Brain pericyte (primary cell): ENCODE measurements at regions not wholly inside any gene's neighbourhood (a gene's known extent, or its start where the extent isn't known, plus 50 kb on each side); places are given as distances from the start of the nearest gene placed in this dataset.

ENCODE experiments used
- DNase-seq: peaks from one replicate; pipeline ENCODE4 v3.0.0-alpha.2; 2012; ENCODE audit warnings: low read depth, low spot score

DNA sequence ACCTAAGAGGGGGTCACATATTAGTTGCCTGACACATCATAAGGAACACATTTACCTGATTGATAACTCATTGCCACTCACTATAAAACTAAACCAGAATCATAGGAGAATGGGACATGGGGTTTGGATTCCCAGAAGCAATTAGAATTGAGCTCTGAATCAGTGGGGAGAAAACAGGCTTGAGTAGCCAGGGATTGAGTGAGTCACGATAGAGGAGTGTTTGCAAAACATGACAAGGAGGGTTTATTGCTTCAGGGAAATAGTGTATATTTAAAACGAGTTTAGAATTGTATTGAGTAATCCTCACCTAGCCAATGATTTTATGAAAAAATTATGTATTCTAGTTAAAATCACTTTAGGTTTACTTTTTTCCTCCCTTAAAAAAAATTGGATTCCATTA, 101.1 kb upstream of the THRB start:
- DNase-seq = no peak

DNA sequence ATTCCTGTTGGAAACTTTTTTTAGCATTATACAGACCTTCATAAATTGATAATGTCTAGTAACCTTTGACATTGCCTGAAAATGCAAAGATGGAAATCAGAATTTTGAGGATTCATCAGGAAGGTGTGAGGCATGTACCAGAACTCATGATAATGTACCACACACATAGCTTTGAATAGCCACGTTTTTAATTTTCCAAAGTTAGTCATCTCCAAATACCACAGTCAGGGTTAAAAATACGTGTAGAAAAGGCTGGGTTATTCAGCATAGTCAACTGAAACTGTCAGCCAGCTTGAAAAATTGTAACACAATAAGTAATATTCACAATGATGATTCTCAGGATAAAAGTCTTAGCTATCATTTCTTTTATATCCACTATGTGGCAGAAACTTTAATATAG, 102.0 kb upstream of the THRB start:
- DNase-seq = no peak

DNA sequence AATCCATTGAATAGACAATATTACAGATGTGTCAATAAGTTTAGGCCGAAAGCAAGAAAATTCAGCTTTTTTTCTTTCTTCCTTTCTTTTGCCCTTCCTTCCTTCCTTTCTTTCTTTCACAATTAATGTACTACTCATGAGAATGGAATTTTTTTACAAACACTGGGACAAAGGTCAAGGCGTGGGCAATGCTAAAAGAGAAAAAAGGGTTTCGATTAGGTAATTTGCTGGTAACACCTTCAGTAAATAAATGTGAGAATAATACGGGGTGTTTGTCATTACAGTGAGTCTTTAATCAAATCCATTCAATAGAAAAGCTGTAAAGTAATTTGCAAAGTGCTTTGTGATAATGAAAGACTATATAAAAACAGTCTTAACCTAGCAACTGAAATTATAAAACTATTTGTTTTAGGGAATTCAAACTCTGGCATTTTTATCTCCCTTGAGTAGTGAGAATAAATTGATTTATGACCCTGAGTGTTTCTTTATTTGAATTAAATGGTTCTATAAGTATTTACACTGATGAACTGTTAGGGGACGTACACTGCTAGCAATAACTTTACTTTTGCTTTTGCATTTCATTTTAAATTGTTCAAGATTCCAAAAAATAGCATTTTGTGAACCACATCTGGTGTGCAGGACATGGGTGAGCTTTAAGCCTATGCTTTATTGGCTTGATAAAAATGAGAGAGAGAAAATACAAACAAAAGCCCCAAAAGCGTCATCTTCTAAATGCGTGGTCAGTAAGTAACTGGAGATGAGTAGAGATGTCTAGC, 104.2 kb upstream of the THRB start:
- DNase-seq = no peak

DNA sequence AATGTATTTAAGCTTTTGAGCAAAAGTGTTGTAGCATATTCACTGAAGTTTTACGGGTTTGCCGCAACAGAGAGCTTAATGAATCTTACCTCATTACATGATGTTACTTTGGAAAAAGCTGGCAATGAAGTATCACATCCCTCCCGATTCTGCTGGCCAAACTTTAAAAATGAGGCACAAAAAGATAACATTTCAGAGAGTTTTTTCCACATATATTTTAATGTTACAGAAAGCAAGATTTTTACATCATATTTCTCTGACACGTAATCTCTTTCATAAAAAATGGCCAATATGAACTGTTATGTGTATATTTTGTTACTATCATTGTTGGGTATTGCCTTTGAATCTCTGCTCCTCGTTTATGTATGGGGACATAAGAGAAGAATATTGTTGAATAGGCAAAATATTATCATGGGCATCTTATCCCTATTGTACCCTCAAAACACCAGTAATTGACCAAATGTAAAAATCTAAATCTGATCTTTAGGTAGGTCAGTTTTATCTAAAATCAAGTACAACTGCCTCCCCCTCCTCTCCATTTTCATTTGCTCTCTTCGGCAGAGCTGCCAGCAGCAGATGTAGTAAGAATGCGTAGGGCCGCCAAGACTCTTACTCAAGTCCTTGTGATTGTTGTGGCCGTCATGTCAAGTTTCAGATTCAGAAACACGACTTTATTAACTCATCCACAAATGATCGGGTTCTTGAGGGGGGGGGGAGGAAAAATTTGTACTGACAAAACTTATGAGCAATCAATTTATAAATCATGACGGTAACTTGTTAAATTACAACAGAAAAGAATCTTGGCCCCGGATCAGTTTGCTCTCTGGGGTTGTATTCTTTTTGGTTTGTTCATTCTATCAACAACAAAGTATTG, 106.7 kb upstream of the THRB start:
- no peak for DNase-seq

DNA sequence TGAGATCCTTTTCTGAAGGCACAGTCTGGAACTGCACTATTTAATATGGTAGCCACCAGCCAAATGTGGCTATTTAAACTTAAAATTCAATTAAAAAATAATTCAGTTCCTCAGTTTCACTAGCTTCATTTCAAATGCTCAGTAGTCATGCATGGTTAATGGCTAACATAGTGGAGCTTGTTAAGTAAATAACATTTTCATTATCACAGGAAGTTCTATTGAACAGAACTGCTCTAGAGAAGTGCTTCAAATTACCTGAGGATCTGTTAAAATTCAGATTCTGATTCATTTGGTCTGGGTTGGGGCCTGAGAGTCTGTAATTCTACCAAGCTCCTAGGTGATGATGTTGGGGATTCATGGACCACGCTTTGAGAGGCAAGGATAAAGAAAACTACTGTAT, 109.6 kb upstream of the THRB start:
- DNase-seq = no peak

DNA sequence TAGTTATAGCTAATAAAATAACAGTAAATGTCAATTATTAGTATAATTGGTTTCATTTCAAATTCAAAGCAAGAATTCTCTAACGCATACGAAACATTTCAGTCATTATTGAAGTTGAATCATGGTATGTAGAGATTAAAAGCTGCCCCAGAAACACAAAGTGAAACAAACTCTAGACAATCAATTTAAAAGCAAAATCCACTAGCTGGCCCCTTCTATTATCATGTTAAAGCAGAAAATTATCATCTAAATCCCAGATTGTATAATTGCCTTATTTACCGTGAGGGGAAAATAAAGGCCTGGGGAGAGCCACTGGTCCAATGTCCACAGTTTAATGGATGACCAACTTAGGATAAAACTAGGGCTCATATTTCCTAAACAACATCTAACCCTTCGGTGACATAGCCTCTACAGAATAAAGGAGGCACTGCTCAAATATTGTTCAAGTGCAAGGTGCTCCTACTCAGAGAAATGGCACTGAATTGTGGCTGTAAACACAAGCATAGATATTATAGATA, 110.9 kb upstream of the THRB start:
- DNase-seq = no peak

DNA sequence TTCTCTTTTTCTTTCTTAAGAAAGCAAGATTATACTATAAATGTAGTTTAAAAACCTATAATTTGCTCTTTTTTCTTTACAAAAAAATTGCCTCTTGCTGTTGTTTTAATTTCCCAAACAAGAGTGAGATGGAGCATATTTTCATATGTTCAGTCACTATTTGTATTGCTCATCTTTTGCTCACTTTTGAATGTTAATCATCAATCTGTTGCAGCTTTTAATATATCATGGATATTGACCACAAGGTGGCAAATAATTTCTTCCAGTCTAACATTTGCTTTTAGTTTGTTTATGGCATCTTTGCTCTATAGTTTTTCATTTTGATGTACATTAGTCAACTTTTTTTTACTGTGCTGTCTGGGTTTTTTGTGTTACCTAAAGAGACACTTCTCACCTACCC, 112.6 kb upstream of the THRB start:
- no peak for DNase-seq

DNA sequence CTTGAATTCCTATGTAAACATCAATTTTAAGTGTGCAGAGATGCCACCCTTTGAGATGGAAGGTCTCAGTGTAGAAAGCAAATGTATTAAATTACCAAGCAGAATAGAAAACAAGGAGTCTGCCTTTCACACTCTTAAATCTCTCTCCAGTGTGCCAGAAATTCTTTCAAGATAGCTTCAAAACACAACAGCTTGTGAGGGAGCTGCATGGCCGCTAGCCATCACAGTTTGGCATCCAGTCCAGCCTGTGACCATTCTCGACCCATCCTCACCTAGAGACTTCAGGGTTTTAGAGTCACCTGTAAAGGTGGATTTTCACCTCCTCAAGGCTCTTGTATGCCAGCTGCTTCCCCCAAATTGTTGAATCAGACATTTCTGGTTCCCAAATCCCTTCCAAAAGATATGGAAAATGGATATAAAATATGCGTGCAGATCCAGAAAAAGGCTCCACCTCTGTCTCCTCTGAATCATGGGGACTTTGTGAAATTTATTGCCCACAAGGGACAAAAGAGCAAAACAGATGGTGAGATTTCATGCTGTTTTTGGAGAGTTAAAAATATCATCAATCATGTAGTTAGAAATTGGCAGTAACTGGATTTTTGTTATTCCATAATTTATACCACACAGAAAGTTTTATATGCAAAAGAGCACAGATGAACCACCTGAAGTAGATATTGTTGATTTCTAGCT, 114.2 kb upstream of the THRB start:
- DNase-seq = no peak

DNA sequence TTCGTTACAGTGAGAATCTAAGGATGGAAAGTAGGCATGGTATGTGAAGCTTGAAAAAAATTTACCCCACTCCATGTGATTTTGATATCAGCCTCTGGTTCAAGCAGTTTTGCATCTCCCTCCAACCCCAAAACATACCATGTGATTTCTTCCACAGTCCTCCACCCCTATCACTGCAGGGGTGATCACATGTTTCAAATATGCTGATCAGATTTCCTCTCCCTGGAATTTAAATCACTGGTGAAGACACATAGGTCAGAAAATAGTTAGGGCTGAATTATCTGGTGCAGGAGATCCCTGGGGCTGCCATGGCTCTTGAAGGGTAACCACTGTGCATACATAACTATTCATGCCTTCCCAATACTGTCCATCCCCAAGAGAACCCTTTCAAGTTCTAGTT, 119.7 kb upstream of the THRB start:
- no peak for DNase-seq

DNA sequence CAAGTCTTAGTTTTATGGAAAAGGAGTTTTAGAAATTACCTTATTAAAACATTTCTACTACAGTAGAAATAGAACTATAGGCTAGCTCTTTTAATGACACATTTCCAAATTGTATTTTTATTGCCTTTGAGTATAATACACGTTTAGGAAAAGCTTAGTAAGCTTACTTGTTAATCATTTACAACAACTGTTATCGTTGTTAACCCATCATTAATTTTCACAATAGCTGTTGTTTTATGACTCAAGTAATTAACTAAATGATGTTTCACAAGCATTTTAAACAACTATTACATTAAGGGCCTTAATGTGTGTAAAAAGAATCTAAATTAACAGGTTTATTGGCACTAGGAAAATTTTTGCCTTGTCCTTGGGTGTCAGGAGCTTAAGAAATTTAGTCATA, 120.5 kb upstream of the THRB start:
- DNase-seq = no peak

DNA sequence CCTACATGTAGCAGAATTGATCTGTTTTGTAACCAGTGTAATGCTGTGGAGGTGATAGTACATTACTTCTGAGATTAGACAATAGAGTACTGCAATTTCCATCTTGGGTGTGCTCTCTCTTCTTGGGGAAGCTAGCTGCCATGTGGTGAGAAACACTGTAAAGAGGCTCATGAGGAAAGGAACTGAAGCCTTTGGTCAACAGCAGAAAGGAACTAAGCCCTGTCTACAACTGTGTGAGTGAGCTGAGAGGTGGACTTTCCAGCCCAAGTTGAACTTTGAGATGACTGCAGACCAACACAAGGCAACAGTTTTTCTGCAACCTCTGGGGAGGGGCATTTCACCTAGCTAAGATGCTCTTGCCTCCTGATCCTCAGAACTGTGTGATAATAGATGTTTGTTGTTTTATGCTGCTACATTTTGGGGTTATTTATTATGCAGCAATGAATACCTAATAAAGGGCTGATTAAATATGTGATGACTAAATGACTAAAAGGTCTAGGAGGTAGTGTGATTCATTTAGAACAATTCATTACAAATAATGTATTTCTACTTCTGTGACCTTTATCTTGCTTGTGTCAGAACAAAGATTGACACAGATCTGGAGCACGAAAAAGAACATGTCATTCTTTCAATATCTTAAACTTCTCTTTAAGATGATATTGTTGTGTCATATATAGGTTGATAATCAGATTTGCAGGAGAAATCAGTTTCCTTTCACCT, 121.6 kb upstream of the THRB start:
- DNase-seq = no peak

DNA sequence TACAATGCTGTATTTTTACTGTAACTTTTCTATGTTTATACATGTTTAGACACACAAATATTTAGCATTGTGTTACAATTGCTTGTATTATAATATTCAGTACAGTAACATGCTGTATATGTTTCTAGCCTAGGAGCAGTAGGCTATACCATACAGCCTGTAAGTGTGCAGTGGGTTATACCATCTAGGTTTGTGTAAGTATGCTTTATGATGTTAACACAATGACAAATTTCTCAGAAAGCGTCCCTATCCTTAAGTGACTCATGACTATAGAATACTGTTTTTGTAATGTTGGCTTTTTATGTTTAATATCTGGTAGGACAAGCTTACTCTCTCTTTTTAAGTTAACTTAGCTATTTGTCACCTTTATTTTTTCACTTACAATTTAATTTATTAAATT, 127.5 kb upstream of the THRB start:
- DNase-seq = no peak

DNA sequence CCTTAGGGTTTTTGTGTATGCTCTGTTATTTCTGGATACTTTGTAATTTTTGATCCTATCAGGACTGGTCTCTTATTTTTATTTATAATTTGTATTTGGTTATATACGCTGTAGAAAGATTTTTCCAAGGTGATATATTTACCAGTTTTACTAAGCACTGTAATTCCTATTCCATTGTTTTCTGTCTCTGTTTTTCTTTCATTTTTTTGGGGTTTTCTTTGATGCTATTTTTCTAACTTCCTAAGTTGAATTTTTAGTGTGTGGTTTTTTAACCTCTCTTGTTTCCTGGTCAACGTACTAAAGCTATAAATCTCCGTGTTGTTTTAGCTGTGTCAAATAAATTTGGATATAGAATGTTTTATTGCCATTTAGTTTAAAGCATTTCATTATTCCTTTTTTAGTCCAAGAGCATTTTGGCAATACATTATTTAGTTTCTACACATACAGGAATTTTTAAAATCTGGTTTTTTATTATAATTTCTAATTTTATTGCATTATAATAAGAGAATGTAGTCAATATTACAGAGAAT, 128.1 kb upstream of the THRB start:
- no peak for DNase-seq

DNA sequence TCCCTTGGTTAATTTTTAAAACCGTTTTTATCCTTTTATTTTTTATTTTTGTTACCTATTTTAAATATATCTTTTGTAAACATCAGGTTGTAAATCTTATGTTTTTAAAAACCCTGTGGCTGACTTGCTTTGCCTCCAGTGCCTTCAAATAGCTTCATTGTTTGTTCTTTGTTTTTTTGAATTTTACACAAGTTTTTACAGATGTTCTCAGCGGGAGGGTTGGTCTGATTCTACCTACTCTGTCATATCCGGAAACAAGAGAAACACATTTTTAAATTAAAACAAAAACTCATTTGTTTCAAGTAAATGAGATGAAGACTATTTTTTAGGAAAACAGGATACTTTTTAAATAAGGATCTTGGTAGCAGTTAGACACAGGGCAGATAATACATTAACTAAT, 129.0 kb upstream of the THRB start:
- peak; percentile 17 for DNase-seq

DNA sequence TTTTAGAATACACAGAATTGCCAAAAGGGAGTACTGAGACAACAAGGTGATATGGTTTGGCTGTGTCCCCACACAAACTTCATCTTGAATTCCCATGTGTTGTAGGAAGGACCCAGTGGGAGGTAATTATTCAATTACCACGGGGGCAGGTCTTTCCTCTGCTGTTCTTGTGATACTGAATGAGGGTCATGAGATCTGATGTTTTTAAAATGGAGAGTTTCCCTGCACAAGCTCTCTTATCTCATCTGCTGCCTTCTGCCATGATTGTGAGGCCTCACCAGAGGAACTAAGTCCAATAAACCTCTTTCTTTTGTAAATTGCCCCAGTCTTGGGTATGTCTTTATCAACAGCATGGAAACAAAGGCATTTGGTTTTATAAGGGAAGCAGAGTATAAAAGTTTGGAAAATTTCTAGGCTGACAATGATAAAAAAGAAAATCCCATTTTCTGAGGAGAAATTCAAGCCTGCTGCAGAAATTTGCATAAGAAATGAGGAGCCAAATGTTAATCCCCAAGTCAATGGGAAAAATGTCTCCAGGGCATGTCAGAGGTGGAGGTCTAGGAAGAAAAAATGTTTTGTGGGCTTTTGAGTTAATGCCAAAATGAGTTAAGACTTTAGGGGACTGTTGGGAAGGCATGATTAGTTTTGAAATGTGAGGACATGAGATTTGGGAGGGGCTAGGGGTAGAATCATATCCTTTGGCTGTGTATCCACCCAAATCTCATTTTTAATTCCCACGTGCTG, 130.5 kb upstream of the THRB start:
- DNase-seq = no peak

DNA sequence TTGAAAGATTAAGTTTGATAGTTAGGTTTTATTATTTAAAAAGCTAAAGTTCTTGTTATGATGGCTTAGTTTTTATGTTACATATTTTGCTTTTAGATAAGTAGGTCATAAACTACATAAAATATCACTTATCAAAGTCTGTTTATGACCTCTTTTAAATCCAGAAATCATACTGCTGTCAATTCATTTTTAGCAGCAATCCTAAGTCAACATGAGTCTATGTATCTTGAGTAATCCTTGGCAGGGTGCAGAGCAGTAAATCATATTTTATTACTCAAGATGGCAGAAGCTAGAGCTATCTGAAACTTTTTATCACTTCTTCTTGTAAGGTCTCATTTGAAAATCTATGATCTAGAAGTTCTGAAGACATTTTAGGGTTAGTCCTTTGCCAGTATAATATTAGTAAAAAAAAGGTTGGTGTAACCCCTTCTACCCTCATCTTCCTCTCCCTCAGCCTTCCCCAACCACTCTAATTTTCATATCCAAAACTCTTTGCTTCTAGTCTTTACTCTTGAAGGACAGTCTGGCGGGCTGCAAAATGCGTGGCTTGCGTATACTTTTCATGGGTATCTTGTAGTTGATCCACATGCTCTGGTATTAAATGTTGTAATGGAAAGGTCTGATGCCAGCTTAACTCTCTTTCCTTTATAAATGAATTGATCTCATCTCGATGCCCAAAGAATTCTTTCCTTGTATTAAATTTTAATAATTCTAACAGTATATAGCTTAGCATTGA, 134.0 kb upstream of the THRB start:
- DNase-seq = no peak

DNA sequence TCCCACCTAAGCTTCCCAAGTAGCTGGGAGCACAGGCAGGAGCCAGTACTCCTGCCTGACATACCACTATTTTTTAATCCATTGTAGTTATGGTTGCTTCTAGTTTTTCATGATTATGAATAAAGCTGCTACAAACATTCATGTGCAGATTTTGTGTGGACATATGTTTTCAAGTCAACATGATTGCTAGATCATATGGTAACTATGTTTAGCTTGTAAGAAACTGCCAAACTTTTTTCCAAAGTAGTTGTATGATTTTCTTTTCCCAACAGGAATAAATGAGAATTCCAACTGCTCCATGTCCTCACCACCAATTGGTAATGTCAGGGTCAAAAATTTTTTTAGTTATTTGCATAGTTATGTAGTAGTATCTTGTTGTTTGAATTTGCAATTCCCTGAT, 136.8 kb upstream of the THRB start:
- no peak for DNase-seq

DNA sequence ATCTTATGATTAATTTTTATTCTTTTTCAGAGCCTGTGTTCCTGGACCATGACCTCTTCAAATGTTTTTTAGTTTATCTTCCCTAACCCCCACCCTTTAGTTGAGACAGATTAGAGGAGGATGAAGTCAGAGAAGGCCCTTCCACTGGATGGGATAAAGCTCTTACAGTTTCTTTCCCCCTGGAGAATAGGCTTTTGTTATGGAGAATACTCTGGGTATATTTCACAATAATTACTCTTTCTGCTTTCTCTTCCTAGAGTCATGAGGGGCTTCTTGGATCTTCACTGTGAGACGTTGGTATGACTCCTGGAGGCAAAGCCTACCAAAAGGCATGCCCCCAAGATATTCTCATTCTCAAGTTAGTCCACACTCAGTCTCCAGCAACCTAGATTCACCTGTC, 144.4 kb upstream of the THRB start:
- DNase-seq = no peak

DNA sequence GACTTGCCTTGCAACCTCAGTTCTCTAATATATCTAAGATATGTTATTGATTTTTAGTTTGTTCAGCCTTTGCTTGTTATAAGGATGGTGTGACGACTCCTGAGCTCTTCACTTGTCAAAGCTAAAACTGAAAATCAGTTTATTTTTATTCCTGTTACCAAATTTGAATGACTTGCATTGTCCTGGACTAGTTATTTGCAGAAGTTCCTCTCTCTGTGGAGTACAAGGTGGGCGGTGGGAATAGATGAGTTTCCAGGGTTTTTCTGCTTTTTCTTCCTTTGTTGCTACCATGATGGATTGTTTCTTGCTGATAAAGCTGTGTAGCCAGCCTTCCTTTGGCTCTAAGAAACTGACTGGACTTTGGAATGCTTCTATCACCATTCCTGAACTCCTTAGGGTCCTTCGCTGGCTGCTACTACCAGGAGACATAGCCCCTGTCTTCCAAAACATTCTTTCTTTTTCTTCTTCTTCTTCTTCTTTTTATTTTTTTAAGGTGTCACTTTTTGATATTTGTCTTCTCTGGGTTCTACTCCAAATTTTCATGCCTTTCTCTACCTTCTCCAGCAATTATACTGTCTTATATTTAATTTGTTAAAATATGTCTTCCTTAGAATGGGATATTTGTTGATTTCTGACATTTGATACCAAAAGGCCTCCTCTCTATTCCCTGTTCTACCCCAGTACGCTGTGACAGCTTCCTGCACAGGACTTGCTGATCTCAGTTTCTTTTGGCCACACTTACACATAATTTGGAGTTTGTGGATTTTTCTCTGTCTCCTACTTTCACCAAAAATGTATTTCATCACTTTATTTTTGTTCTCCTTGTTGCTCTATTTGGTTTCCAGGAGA, 145.1 kb upstream of the THRB start:
- no peak for DNase-seq
